ENCODE measurements at regions not wholly inside any gene's neighbourhood (a gene's known extent, or its start where the extent isn't known, plus 50 kb on each side); places are given as distances from the start of the nearest gene placed in this dataset.
"Not testable (repeated sequence)": the region's sequence is repeated elsewhere in the genome, so short reads cannot be mapped to it uniquely, and the experiment has no call there.

DNA sequence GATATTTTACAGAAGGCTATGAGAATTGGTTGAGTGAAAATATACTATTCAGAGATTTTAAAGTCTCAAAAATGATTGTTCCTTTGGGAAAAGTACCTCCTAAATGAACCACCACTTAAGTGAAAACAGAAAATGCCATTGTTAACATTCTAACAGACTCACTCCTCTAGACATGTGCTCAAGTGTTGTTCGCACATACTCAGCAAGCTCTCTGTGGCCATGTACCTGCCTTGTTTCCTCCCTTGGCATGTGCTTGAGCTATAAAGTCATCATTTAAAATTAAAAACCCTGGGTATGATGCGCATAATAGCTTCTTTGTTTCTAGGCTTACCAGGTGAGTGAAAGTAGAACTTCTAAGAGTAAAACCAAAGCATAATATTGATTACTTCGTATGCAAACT is 343.2 kb upstream of the VRK2 start:
- DNase-seq (ENCODE audit: low read depth), result no peak

- DNase-seq (ENCODE audit: low read depth), result not testable (repeated sequence)
Measured at GRCh38 chr2:57707794-57708193, 338.8 kb upstream of the VRK2 start.

GRCh38 chr2:57711991-57712390 is 334.6 kb upstream of the VRK2 start:
- no peak for DNase-seq (ENCODE audit: low read depth)

GRCh38 chr2:57720728-57721627 is 325.6 kb upstream of the VRK2 start:
- DNase-seq (ENCODE audit: low read depth), result peak; percentile 58

DNA sequence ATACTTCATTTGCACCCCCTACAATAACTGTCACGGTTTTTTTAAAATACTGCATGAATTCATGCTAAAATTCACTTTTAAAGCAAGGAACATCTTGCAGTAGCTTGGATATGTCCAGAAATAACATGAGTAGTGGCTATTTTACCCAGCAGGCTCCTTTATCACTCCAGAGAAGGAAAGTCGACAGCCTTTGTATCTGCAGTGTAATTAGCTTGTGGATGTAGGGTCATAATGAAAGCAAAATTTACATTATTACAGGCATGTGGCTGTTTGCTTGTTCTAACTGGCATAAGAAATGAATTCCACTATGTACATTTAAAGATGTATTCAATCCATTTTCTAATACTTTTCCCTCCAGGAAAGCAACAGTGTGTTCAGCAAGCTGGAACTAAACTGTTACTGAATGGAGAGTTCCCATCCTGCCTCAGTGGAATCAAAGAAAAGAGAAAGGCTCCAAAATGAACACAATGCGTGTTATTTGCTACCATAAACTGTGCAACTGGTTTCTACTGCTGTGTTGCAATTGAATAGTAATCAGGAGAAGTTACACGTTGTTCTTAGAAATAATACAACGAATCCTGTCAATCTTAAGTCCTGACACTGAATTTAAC is 321.2 kb upstream of the VRK2 start:
- no peak for DNase-seq (ENCODE audit: low read depth)

DNA sequence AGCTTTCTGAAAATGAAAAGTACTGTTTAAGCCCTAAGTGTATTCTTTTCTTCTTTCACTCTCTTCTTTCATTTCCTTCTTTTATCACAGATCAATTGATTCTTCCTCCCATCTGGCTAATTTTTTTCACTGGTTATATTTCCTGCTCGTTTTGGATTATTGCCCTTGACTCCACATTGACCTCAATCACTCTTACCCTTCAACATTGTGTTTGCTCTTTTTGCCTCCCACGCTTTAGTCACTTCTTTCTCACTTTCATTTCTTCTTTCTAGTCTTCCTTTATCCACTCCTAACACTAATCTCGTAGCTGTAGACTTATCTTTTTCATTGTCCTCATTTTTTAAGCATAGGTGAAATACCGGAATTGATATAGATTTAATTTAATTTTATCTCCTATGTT is 320.3 kb upstream of the VRK2 start:
- no peak for DNase-seq (ENCODE audit: low read depth)

- DNase-seq (ENCODE audit: low read depth), result no peak
Measured at GRCh38 chr2:57728691-57729090, 317.9 kb upstream of the VRK2 start.

GRCh38 chr2:57733956-57734355 is 312.6 kb upstream of the VRK2 start:
- DNase-seq (ENCODE audit: low read depth), result no peak

- no peak for DNase-seq (ENCODE audit: low read depth)
Measured at GRCh38 chr2:57740891-57741290, 305.7 kb upstream of the VRK2 start.

- DNase-seq (ENCODE audit: low read depth), result no peak
Measured at GRCh38 chr2:57753636-57754035, 293.0 kb upstream of the VRK2 start.

- no peak for DNase-seq (ENCODE audit: low read depth)
Measured at GRCh38 chr2:57758686-57759085, 287.9 kb upstream of the VRK2 start.

GRCh38 chr2:57759131-57759530 is 287.5 kb upstream of the VRK2 start:
- no peak for DNase-seq (ENCODE audit: low read depth)

DNA sequence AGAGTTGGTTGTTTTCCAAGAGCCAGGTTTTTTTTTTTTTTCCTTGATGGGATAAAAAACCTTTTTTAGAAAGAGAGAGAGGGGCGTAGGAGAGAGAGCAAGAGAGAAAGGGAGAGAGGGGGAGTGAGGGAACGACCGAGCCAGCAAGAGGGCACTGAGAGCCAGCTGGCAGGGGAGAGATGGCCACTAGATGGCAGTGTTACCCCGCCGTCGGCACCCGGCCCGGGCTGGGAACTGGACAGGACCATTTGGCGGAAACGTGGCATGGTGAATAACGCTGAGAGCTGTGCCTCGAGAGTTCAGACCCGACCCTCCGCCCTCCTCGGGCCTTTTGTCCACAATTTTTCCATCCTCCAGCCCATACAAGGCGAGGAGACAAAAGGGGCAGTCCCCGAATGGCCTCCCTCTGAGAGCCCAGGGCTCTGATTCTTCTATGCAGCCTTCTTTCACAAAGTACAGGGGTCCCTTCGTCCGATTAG is 286.7 kb upstream of the VRK2 start:
- peak; percentile 74 for DNase-seq (ENCODE audit: low read depth)

DNA sequence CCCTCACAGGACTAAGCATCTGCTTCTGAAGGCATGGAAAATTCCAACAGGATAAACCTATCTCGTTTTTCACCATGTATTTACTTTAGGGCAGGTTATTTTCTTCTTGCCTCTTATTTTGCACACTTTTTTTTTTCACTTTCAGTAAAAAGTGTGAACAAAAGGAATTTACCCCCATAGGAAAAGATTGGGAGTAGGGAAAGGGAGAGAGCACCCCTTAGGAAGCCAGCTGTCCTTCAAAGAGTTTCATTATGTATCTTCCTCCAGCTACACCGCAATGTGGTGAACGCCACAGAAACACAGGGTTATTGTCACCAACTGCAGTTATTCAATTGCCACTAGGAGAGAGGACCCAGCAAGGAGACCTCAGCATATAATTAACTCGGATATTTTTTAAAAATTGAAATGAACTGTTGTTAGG is 286.2 kb upstream of the VRK2 start:
- DNase-seq (ENCODE audit: low read depth), result peak; percentile 36

- no peak for DNase-seq (ENCODE audit: low read depth)
Measured at GRCh38 chr2:57776916-57777315, 269.7 kb upstream of the VRK2 start.

GRCh38 chr2:57782587-57782986 is 264.0 kb upstream of the VRK2 start:
- no peak for DNase-seq (ENCODE audit: low read depth)

DNA sequence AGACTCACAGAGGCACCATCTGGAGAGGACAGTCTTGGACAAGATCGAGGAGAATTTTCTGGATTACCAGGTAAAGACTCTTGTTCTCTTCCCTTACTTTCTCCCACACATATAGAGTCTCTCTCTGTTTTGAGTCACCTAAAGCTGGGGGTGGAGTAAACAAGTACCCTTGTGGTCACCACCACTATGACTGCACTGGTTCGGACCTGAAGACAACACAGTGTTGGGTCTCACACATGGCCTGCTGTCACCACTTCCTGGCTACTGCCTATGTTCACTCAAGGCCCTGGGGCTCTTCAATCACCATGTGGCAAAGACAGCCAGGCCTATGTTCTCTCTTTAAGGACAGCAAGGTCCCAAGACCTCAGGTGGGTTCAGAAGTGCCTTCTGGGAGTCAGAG is 253.3 kb upstream of the VRK2 start:
- DNase-seq (ENCODE audit: low read depth), result no peak

- no peak for DNase-seq (ENCODE audit: low read depth)
Measured at GRCh38 chr2:57796527-57796926, 250.1 kb upstream of the VRK2 start.

DNA sequence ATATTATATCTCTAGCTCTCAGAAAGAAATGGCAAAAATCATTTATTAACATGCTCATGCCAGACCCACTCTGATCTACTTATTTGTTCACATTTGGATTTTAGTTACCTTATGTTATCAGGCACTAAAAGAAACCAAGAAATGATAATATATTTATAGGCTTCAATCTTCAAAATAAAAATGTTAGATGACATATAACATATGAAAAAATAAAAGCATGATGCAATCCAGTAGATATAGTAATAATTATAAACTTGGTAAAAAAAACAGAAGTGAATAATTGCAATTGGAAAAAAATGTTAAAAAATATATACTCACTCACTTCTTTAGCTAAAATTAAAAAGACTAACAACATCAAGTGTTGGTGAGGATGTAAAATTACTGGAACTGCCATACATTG is 248.3 kb upstream of the VRK2 start:
- DNase-seq (ENCODE audit: low read depth), result no peak

DNA sequence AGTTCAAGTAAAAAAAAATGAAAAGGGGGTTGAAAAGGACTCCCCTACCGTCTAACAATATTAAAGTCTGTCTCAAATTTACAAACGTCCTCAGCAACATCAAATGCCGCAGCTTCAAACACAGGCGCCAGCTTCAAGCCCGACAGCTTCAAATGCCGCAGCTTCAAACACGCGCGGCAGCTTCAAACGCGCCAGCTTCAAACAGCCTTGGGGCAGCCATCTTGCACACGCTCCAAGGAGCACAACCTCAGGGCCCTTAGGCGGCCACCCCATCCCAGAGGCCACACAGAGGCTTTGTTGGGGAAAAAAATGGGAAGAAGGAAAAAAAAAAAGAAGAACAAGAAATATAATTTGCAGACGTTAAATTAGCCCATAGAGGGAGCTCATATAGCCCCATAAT is 244.4 kb upstream of the VRK2 start:
- peak; percentile 11 for DNase-seq (ENCODE audit: low read depth)

DNA sequence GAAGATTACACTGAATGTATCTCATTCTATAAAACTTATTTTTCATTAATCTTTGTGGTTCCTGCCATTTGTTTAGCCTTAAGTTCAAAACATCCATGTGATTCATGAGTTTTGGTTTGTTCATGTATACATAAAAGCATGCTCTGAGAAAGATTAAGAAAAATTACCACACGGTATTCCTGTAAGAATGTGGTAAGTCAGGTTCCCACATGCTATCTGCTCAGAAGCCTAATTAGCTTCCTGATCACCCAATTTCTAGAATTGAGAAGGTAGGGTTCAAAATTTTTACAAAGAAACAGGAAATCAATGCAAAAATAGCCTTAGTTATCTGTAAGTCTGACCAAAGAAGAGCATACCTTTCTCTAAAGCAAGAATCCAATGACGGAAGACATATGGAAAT is 241.6 kb upstream of the VRK2 start:
- no peak for DNase-seq (ENCODE audit: low read depth)

- no peak for DNase-seq (ENCODE audit: low read depth)
Measured at GRCh38 chr2:57806449-57806968, 240.1 kb upstream of the VRK2 start.

GRCh38 chr2:57809230-57809629 is 237.4 kb upstream of the VRK2 start:
- no peak for DNase-seq (ENCODE audit: low read depth)

Measured in RPMI7951 (cell line).